ENCODE measurements at regions not wholly inside any gene's neighbourhood (a gene's known extent, or its start where the extent isn't known, plus 50 kb on each side); places are given as distances from the start of the nearest gene placed in this dataset.

DNA sequence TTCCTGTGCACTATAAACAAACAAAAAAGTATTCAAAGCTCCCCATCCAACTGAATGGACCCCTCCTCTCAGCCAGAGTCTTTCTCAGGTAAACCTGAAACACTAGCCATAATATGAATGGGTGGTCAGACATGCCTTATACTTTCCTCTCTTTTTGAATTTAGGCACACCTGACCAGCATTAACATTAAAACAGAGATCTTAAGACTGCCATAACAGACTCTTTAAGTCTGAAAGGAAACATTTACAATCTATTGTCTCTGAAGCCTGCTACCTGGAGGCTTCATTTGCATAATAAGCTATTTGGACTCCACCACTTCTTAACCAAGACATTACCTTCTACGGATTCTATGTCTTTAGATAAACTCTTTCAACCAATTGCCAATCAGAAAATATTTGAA, 56.9 kb upstream of the SPIN4 start:
- intact Hi-C loops (cut with DNase I; ENCODE audit: low total_unique reads): no loop called here
- H3K27ac ChIP-seq: no peak overlapping the region
- H3K4me3 ChIP-seq: no peak overlapping the region
- DNase-seq: no peak
- TF ChIP-seq, protein P1, sequence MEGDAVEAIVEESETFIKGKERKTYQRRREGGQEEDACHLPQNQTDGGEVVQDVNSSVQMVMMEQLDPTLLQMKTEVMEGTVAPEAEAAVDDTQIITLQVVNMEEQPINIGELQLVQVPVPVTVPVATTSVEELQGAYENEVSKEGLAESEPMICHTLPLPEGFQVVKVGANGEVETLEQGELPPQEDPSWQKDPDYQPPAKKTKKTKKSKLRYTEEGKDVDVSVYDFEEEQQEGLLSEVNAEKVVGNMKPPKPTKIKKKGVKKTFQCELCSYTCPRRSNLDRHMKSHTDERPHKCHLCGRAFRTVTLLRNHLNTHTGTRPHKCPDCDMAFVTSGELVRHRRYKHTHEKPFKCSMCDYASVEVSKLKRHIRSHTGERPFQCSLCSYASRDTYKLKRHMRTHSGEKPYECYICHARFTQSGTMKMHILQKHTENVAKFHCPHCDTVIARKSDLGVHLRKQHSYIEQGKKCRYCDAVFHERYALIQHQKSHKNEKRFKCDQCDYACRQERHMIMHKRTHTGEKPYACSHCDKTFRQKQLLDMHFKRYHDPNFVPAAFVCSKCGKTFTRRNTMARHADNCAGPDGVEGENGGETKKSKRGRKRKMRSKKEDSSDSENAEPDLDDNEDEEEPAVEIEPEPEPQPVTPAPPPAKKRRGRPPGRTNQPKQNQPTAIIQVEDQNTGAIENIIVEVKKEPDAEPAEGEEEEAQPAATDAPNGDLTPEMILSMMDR (IDR thresholded peaks at IDR 0.05): no peak
- TF ChIP-seq POLR2A (IDR thresholded peaks at IDR 0.05): no peak
- no peaks in the 10 kb centered on the region for H3K27me3 ChIP-seq
- H3K9me3 ChIP-seq: no peaks in the 10 kb centered on the region
- WGBS, 2 donors: 42 to 61% methylated on average over 1 of the region's 1 CpG
- no peaks in the 10 kb centered on the region for H3K4me1 ChIP-seq
- H3K36me3 ChIP-seq (ENCODE audit: low read depth, missing control alignments): no peaks in the 10 kb centered on the region

DNA sequence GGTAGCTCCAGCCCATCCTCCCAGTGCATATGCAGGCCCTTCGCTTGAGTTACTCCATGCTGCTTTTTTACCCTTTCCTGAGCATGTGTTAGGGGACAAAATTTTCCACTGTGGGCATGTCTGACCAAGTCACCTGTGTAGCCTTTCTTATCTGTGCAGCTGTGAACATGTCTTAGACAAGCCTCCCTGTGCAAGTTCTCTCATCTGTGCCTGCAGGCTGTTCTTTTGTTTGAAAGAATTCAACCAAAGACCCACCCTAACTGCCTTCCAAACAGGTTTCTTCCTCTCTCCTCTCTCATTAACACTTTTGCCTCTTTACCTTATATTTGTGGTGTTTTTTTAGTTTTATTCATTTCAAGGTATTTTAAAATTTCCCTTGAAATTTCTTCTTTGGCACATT, 53.2 kb upstream of the SPIN4 start:
- DNase-seq: no peak
- 100% methylated on average over 1 of the region's 1 CpG for WGBS, 2 donors

GRCh38 chrX:63402106-63402505, 51.0 kb upstream of the SPIN4 start:
- Histone ChIP-seq H3K27me3 (no peaks in the 10 kb centered on the region), H3K9me3 (no peaks in the 10 kb centered on the region), H3K36me3 (ENCODE audit: low read depth, missing control alignments) (no peaks in the 10 kb centered on the region), H3K4me3 (no peak overlapping the region), H3K27ac (no peak overlapping the region), H3K4me1 (no peaks in the 10 kb centered on the region)
- WGBS, 2 donors: 74 to 90% methylated on average over 2 of the region's 2 CpGs
- DNase-seq: no peak
- TF ChIP-seq POLR2A (IDR thresholded peaks at IDR 0.05): no peak
- TF ChIP-seq, protein P1 (IDR thresholded peaks at IDR 0.05): no peak
- intact Hi-C loops (cut with DNase I; ENCODE audit: low total_unique reads): no loop called here

More for the DNA sequence above, 53.2 kb upstream of the SPIN4 start:
- Histone ChIP-seq H3K9me3 (no peaks in the 10 kb centered on the region), H3K27me3 (no peaks in the 10 kb centered on the region), H3K4me1 (no peaks in the 10 kb centered on the region), H3K4me3 (no peak overlapping the region), H3K36me3 (ENCODE audit: low read depth, missing control alignments) (no peaks in the 10 kb centered on the region), H3K27ac (no peak overlapping the region)
- TF ChIP-seq, protein P1 (IDR thresholded peaks at IDR 0.05): no peak
- TF ChIP-seq POLR2A (IDR thresholded peaks at IDR 0.05): no peak
- intact Hi-C loops (cut with DNase I; ENCODE audit: low total_unique reads): no loop called here
